Aorta (tissue), 5 donors: ENCODE measurements at regions not wholly inside any gene's neighbourhood (a gene's known extent, or its start where the extent isn't known, plus 50 kb on each side); places are given as distances from the start of the nearest gene placed in this dataset.

Experiments used
- ATAC-seq: fragments of 200-7000 bp; cut with Tn5 transposase; one replicate; pipeline ENCODE4 v1.9.1; 2022; ENCODE audit warnings: moderate library complexity; ENCODE audit not compliant: low FRiP score
- DNase-seq, 2 donors: peaks; one replicate each; pipeline ENCODE4 v3.0.0-alpha.2; 2020
- H3K27ac ChIP-seq, 2 donors: one replicate each; pipeline ENCODE4 v1.5.1; 2013; ENCODE audit warnings: low read length in 2 of 2, mild to moderate bottlenecking in 2 of 2, moderate library complexity in 2 of 2, control low read depth in 1 of 2, inconsistent platforms in 1 of 2, low read depth in 1 of 2
- H3K27me3 ChIP-seq, 2 donors: one replicate each; pipeline ENCODE4 v1.6.1; 2013; ENCODE audit warnings: control low read depth in 1 of 2, low read length in 1 of 2, mild to moderate bottlenecking in 1 of 2, moderate library complexity in 1 of 2; ENCODE audit not compliant: insufficient read depth in 2 of 2, control insufficient read depth in 1 of 2
- H3K36me3 ChIP-seq, 2 donors: one replicate each; pipeline ENCODE4 v1.6.1; 2013; ENCODE audit warnings: control low read depth in 1 of 2, low read length in 1 of 2, mild to moderate bottlenecking in 1 of 2; ENCODE audit not compliant: insufficient read depth in 2 of 2, control insufficient read depth in 1 of 2
- H3K4me1 ChIP-seq, 2 donors: one replicate each; pipeline ENCODE4 v1.6.1; 2013; ENCODE audit warnings: low read length in 2 of 2, control low read depth in 1 of 2, mild to moderate bottlenecking in 1 of 2, moderate library complexity in 1 of 2; ENCODE audit not compliant: insufficient read depth in 2 of 2, control insufficient read depth in 1 of 2
- H3K4me3 ChIP-seq, 2 donors: one replicate each; pipeline ENCODE4 v1.5.1; 2013; ENCODE audit warnings: low read length in 2 of 2, control low read depth in 1 of 2, mild to moderate bottlenecking in 1 of 2
- H3K9me3 ChIP-seq: one replicate; pipeline ENCODE4 v1.6.1; 2013; ENCODE audit warnings: mild to moderate bottlenecking, low read length; ENCODE audit not compliant: control insufficient read depth
- WGBS, 2 donors: extraction: QIAGEN DNeasy Blood & Tissue Kit; methylation state at CpG; one replicate each; pipeline ENCODE4 v1.1.7; 2013; 5-methylcytosine and 5-hydroxymethylcytosine counted together
- intact Hi-C, 2 donors: fragments of 100-400 bp; cut with DNase I; formaldehyde crosslinking; loops; one replicate each; pipeline versions ENCODE4 v1.14.2 to v1.15.0; 2022
- donor health status: healthy with polysubstance abuse.
- donor health status: Bipolar disorder and iron deficiency.
- donor health status: DM: no; HTN: no; CAD: no.
- donor health status: DM: no; HTN: no; CAD: no.
- donor health status: DM: yes; HTN: yes; CAD: no.

- no peak overlapping the region for H3K27ac ChIP-seq
- no peaks in the 10 kb centered on the region for H3K9me3 ChIP-seq
- H3K4me3 ChIP-seq: peak overlapping the region; percentile 44 to 59
- no peak for ATAC-seq
- DNase-seq: no peak
- H3K4me1 ChIP-seq: no peaks in the 10 kb centered on the region
- H3K36me3 ChIP-seq: no peaks in the 10 kb centered on the region
- no peaks in the 10 kb centered on the region for H3K27me3 ChIP-seq
- intact Hi-C loops: no loop called here
- 11 to 17% methylated on average over 18 of the region's 18 CpGs for WGBS, 2 donors
Measured at GRCh38 chr1:147083919-147084272, 88.4 kb downstream of the PRKAB2 start.

GRCh38 chr1:147080671-147081394 is 91.4 kb downstream of the PRKAB2 start:
- no peaks in the 10 kb centered on the region for H3K27me3 ChIP-seq
- H3K4me3 ChIP-seq: no peak overlapping the region
- H3K36me3 ChIP-seq: no peaks in the 10 kb centered on the region
- H3K27ac ChIP-seq: no peak overlapping the region
- WGBS, 2 donors: 4 to 9% methylated on average over 28 of the region's 28 CpGs
- H3K4me1 ChIP-seq: no peaks in the 10 kb centered on the region
- intact Hi-C loops: no loop called here
- H3K9me3 ChIP-seq: no peaks in the 10 kb centered on the region
- no peak for ATAC-seq
- DNase-seq: no peak

- WGBS, 2 donors: 2% methylated on average over 33 to 35 of the region's 35 CpGs
- Histone ChIP-seq H3K27me3 (no peaks in the 10 kb centered on the region), H3K27ac (no peak overlapping the region), H3K4me1 (no peaks in the 10 kb centered on the region), H3K36me3 (no peaks in the 10 kb centered on the region), H3K4me3 (no peak overlapping the region), H3K9me3 (no peaks in the 10 kb centered on the region)
- ATAC-seq (no peak), DNase-seq (no peak)
- intact Hi-C loops: no loop called here
Measured at GRCh38 chr1:147080006-147080661, 92.1 kb downstream of the PRKAB2 start.

GRCh38 chr1:147079400-147080005 is 92.8 kb downstream of the PRKAB2 start:
- 3 to 5% methylated on average over 43 to 45 of the region's 45 CpGs for WGBS, 2 donors
- Histone ChIP-seq H3K36me3 (no peaks in the 10 kb centered on the region), H3K27ac (no peak overlapping the region), H3K4me3 (no peak overlapping the region), H3K27me3 (no peaks in the 10 kb centered on the region), H3K4me1 (no peaks in the 10 kb centered on the region), H3K9me3 (no peaks in the 10 kb centered on the region)
- ATAC-seq: no peak
- DNase-seq: no peak
- intact Hi-C loops: no loop called here

- no peak for ATAC-seq
- Histone ChIP-seq H3K4me1 (no peaks in the 10 kb centered on the region), H3K4me3 (no peak overlapping the region), H3K36me3 (no peaks in the 10 kb centered on the region), H3K9me3 (no peaks in the 10 kb centered on the region), H3K27me3 (no peaks in the 10 kb centered on the region), H3K27ac (no peak overlapping the region)
- 3 to 6% methylated on average over 52 of the region's 52 CpGs for WGBS, 2 donors
- intact Hi-C loops: no loop called here
- no peak for DNase-seq
Measured at GRCh38 chr1:147078606-147079399, 93.5 kb downstream of the PRKAB2 start.

GRCh38 chr1:147077936-147078605 is 94.2 kb downstream of the PRKAB2 start:
- no peak overlapping the region for H3K27ac ChIP-seq
- H3K9me3 ChIP-seq: no peaks in the 10 kb centered on the region
- no peaks in the 10 kb centered on the region for H3K4me1 ChIP-seq
- intact Hi-C loops: no loop called here
- no peaks in the 10 kb centered on the region for H3K27me3 ChIP-seq
- 3 to 5% methylated on average over 37 of the region's 37 CpGs for WGBS, 2 donors
- H3K36me3 ChIP-seq: no peaks in the 10 kb centered on the region
- DNase-seq: no peak
- H3K4me3 ChIP-seq: no peak overlapping the region
- no peak for ATAC-seq

- DNase-seq (no peak), ATAC-seq (no peak)
- WGBS, 2 donors: 3 to 9% methylated on average over 20 of the region's 20 CpGs
- Histone ChIP-seq H3K9me3 (no peaks in the 10 kb centered on the region), H3K4me3 (no peak overlapping the region), H3K4me1 (no peaks in the 10 kb centered on the region), H3K36me3 (no peaks in the 10 kb centered on the region), H3K27ac (no peak overlapping the region), H3K27me3 (no peaks in the 10 kb centered on the region)
- intact Hi-C loops: no loop called here
Measured at GRCh38 chr1:147077523-147077922, 94.7 kb downstream of the PRKAB2 start.

- DNase-seq (no peak), ATAC-seq (no peak)
- Histone ChIP-seq H3K4me3 (no peak overlapping the region), H3K36me3 (no peaks in the 10 kb centered on the region), H3K27ac (no peak overlapping the region), H3K27me3 (no peaks in the 10 kb centered on the region), H3K9me3 (no peaks in the 10 kb centered on the region), H3K4me1 (no peaks in the 10 kb centered on the region)
- WGBS, 2 donors: 7 to 12% methylated on average over 26 to 28 of the region's 28 CpGs
- intact Hi-C loops: no loop called here
Measured at GRCh38 chr1:147077081-147077480, 95.2 kb downstream of the PRKAB2 start.
